ENCODE measurements at regions not wholly inside any gene's neighbourhood (a gene's known extent, or its start where the extent isn't known, plus 50 kb on each side); places are given as distances from the start of the nearest gene placed in this dataset.

DNA sequence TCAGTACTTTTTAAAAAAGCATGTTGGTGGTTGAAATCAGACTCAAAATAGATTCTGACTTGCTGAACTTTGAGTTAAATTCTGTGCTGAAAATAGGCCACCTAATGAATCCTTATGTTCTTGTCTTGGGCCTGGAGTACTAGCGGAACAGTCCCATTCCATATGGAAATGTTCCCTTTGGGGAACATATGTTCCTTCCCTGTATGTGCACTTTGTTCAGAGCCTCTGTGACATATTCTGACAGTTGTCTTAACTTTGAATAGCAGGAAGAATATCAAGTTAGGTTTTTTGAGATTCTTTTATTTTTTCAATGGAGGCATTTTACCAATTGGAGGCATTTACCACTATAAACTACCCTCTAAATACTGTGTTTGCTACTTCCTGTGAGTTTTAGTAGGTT lies 1667.8 kb downstream of the PLA2G4A start:
- DNase-seq = no peak
- H3K4me1 Mint-ChIP-seq = no peaks in the 10 kb centered on the region
- no peak for ATAC-seq
- H3K4me3 Mint-ChIP-seq = no peak overlapping the region
- no peak overlapping the region for H3K27ac Mint-ChIP-seq
- peaks cover 25% of the 10 kb centered on the region for H3K9me3 Mint-ChIP-seq
- H3K36me3 Mint-ChIP-seq (ENCODE audit: low read depth) = no peaks in the 10 kb centered on the region
- H3K27me3 Mint-ChIP-seq = no peaks in the 10 kb centered on the region

DNA sequence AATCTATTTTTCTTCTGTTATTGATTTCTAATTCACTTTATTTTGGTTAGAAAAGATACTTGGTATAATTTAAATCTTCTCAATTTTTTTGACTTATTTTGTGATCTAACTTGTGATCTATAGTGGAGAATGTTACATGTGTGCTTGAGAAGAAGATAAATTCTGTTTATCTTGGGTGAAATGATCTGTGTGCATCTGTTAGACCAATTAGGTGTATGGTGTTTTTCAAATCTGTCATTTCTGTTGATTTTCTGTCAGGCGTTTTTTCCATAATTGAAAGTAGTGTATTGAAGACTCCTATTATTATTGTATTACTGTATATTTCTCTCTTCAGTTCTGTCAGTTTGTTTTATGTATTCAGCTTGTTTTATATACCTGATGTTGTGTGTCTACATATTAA lies 1668.3 kb downstream of the PLA2G4A start:
- no peak overlapping the region for H3K4me3 Mint-ChIP-seq
- DNase-seq (no peak), ATAC-seq (no peak)
- peaks cover 22% of the 10 kb centered on the region for H3K9me3 Mint-ChIP-seq
- no peaks in the 10 kb centered on the region for H3K27me3 Mint-ChIP-seq
- H3K36me3 Mint-ChIP-seq (ENCODE audit: low read depth) = no peaks in the 10 kb centered on the region
- no peaks in the 10 kb centered on the region for H3K4me1 Mint-ChIP-seq
- H3K27ac Mint-ChIP-seq = no peak overlapping the region

GRCh38 chr1:188499690-188500089 lies 1670.9 kb downstream of the PLA2G4A start:
- ATAC-seq (no peak), DNase-seq (no peak)
- Mint-ChIP-seq H3K27me3 (no peaks in the 10 kb centered on the region), H3K27ac (no peak overlapping the region), H3K9me3 (peaks cover 18% of the 10 kb centered on the region), H3K36me3 (ENCODE audit: low read depth) (no peaks in the 10 kb centered on the region), H3K4me3 (no peak overlapping the region), H3K4me1 (no peaks in the 10 kb centered on the region)

- Mint-ChIP-seq H3K4me1 (no peaks in the 10 kb centered on the region), H3K36me3 (ENCODE audit: low read depth) (no peaks in the 10 kb centered on the region), H3K27me3 (no peaks in the 10 kb centered on the region), H3K4me3 (no peak overlapping the region), H3K27ac (no peak overlapping the region), H3K9me3 (peaks cover 11% of the 10 kb centered on the region)
- ATAC-seq = no peak
- DNase-seq = no peak
Measured at GRCh38 chr1:188514917-188515316, 1686.2 kb downstream of the PLA2G4A start.

- Mint-ChIP-seq H3K9me3 (peaks cover 11% of the 10 kb centered on the region), H3K36me3 (ENCODE audit: low read depth) (no peaks in the 10 kb centered on the region), H3K27ac (no peak overlapping the region), H3K4me1 (no peaks in the 10 kb centered on the region), H3K4me3 (no peak overlapping the region), H3K27me3 (no peaks in the 10 kb centered on the region)
- no peak for ATAC-seq
- DNase-seq = no peak
Measured at GRCh38 chr1:188517139-188517538, 1688.4 kb downstream of the PLA2G4A start.

DNA sequence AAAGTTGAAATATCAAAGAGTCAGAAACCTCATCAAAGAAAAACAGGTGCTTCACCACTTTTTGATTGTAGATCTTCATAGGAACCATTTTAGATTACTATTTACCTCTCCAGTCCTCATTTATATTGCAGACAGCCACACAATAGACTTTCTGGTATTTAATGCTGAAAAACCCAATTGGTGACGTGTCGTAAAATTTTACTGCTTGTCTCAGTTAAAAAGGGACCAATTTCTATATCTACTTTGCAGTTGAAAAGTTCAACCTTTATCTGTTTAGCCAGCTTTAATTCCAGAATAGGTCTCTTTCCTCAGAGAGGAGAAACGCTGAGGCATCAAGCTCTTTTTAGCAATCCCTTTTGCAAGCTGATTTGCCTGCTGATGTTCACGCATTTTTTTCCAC lies 1722.4 kb downstream of the PLA2G4A start:
- Mint-ChIP-seq H3K9me3 (peaks cover 7% of the 10 kb centered on the region), H3K4me3 (no peak overlapping the region), H3K27ac (no peak overlapping the region), H3K27me3 (no peaks in the 10 kb centered on the region), H3K4me1 (no peaks in the 10 kb centered on the region), H3K36me3 (ENCODE audit: low read depth) (no peaks in the 10 kb centered on the region)
- DNase-seq (no peak), ATAC-seq (no peak)

GRCh38 chr1:188557053-188557452 lies 1728.3 kb downstream of the PLA2G4A start:
- Mint-ChIP-seq H3K9me3 (no peaks in the 10 kb centered on the region), H3K4me1 (no peaks in the 10 kb centered on the region), H3K4me3 (no peak overlapping the region), H3K36me3 (ENCODE audit: low read depth) (no peaks in the 10 kb centered on the region), H3K27me3 (no peaks in the 10 kb centered on the region), H3K27ac (no peak overlapping the region)
- DNase-seq (no peak), ATAC-seq (no peak)

DNA sequence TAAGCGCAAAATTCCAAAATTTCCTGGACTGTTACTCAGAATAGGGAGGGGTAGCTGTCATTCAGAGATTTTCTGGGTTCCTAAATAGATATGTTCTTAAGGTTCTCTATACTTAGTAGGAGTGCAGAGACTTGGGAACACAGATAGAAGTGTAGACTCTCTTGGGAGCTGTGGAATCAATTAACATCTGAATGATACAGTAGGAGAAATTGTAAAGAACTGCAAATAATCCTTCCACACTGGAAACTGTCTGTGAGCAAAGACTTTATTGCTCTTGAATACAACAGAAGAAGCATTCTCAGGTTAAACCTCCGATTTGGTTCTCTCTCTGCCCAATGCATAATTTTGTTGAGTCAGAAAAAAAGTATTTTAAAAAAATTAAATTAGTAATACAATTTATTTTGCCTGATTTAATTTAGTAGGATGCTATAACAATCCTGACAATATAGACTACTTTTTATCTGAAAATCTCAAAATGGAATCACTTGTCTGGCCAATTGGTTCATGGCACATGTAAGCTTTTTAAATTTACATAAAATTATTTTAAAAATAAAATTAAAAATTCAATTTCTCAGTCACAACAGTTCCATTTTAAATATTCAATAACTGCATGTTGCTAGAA lies 1754.3 kb downstream of the PLA2G4A start:
- H3K27ac Mint-ChIP-seq = no peak overlapping the region
- no peak for DNase-seq
- H3K27me3 Mint-ChIP-seq = no peaks in the 10 kb centered on the region
- H3K36me3 Mint-ChIP-seq (ENCODE audit: low read depth) = no peaks in the 10 kb centered on the region
- H3K9me3 Mint-ChIP-seq = peaks cover 4% of the 10 kb centered on the region
- H3K4me3 Mint-ChIP-seq = no peak overlapping the region
- no peak for ATAC-seq
- no peaks in the 10 kb centered on the region for H3K4me1 Mint-ChIP-seq

DNA sequence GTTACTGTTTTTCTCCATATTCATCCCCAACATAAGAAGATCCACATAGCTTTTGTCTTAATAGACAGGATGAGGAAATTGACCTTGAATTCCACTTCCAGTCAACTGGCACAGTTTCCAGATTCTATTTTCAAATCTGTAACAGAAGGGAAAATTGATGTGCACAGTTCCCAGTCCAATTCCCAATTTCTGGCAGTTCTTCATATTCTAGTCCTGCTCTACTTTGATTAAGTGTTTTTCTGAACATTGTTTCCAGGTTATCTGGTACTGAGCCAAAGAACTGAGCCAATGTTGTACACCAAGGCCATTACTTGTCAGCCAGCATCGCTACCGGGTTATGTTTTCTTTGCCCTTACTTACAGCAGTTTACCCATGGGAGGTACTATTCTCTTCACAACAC lies 1755.4 kb downstream of the PLA2G4A start:
- no peak overlapping the region for H3K4me3 Mint-ChIP-seq
- H3K9me3 Mint-ChIP-seq = peaks cover 4% of the 10 kb centered on the region
- ATAC-seq (no peak), DNase-seq (no peak)
- no peak overlapping the region for H3K27ac Mint-ChIP-seq
- no peaks in the 10 kb centered on the region for H3K4me1 Mint-ChIP-seq
- no peaks in the 10 kb centered on the region for H3K27me3 Mint-ChIP-seq
- no peaks in the 10 kb centered on the region for H3K36me3 Mint-ChIP-seq (ENCODE audit: low read depth)

DNA sequence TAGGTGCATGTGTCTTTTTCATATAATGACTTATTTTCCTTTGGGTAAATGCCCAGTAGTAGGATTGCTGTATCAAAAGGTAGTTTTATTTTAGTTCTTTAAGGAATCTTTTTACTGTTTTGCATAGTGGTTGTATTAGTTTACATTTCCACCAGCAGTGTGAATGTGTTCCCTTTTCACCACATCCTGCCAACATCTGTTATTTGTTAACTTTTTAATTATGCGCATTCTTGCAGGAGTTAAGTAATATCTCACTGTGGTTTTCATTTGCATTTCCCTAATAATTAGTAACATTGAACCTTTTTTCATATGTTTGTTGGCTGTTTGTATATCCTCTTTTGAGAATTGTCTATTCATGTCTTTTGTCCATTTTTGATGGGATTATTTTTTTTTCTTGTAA lies 1761.9 kb downstream of the PLA2G4A start:
- H3K4me3 Mint-ChIP-seq = no peak overlapping the region
- H3K9me3 Mint-ChIP-seq = peaks cover 11% of the 10 kb centered on the region
- H3K4me1 Mint-ChIP-seq = no peaks in the 10 kb centered on the region
- ATAC-seq = no peak
- no peaks in the 10 kb centered on the region for H3K27me3 Mint-ChIP-seq
- H3K27ac Mint-ChIP-seq = no peak overlapping the region
- H3K36me3 Mint-ChIP-seq (ENCODE audit: low read depth) = no peaks in the 10 kb centered on the region
- no peak for DNase-seq

GRCh38 chr1:188594542-188595235 lies 1765.9 kb downstream of the PLA2G4A start:
- peaks cover 17% of the 10 kb centered on the region for H3K9me3 Mint-ChIP-seq
- H3K27ac Mint-ChIP-seq = no peak overlapping the region
- DNase-seq (no peak), ATAC-seq (no peak)
- H3K4me1 Mint-ChIP-seq = no peaks in the 10 kb centered on the region
- no peak overlapping the region for H3K4me3 Mint-ChIP-seq
- no peaks in the 10 kb centered on the region for H3K36me3 Mint-ChIP-seq (ENCODE audit: low read depth)
- no peaks in the 10 kb centered on the region for H3K27me3 Mint-ChIP-seq

GRCh38 chr1:188599313-188599712 lies 1770.6 kb downstream of the PLA2G4A start:
- no peak overlapping the region for H3K4me3 Mint-ChIP-seq

DNA sequence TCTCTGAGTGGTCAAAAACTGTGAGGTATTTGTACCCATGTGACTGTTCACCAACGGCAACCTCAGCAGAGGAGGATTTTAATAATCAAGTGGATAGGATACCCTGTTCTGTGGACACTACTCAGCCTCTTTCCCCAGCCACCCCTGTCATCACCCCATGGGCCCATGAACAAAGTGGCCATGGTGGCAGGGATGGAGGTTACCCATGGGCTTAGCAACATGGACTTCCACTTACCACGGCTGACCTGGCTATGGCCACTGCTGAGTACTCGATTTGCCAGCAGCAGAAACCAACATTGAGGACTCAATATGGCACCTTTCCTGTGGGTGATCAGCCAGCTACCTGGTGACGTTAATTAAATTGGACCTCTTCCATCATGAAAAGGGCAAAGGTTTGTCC lies 1782.7 kb downstream of the PLA2G4A start:
- Mint-ChIP-seq H3K4me3 (no peak overlapping the region), H3K9me3 (peaks cover 24% of the 10 kb centered on the region), H3K4me1 (no peaks in the 10 kb centered on the region), H3K27ac (no peak overlapping the region), H3K27me3 (no peaks in the 10 kb centered on the region), H3K36me3 (ENCODE audit: low read depth) (no peaks in the 10 kb centered on the region)
- no peak for DNase-seq
- no peak for ATAC-seq

More at GRCh38 chr1:188599313-188599712, 1770.6 kb downstream of the PLA2G4A start:
- ATAC-seq = no peak
- DNase-seq = no peak
- Mint-ChIP-seq H3K9me3 (peaks cover 12% of the 10 kb centered on the region), H3K27ac (no peak overlapping the region), H3K36me3 (ENCODE audit: low read depth) (no peaks in the 10 kb centered on the region), H3K4me1 (no peaks in the 10 kb centered on the region), H3K27me3 (no peaks in the 10 kb centered on the region)

DNA sequence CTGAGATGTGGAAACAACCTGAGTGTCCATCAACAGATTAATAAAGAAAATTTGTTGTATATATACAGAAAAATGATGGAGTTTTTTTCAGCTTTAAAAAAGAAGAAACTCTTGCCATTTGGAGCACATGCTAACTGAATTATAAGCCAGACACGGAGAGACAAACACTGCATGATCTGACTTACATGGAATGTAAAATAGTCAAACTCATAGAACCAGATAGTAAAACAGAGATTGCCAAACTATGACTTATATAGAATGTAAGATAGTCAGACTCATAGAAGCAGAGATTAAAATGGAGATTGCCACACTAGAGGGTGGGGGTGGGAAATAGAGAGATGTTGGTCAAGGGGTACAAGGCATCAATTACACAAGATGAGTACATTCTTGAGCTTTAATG lies 1786.6 kb downstream of the PLA2G4A start:
- no peaks in the 10 kb centered on the region for H3K4me1 Mint-ChIP-seq
- no peak overlapping the region for H3K4me3 Mint-ChIP-seq
- peaks cover 24% of the 10 kb centered on the region for H3K9me3 Mint-ChIP-seq
- H3K27ac Mint-ChIP-seq = no peak overlapping the region
- ATAC-seq (no peak), DNase-seq (no peak)
- H3K27me3 Mint-ChIP-seq = no peaks in the 10 kb centered on the region
- no peaks in the 10 kb centered on the region for H3K36me3 Mint-ChIP-seq (ENCODE audit: low read depth)

GRCh38 chr1:188620236-188620635 lies 1791.5 kb downstream of the PLA2G4A start:
- H3K27me3 Mint-ChIP-seq = no peaks in the 10 kb centered on the region
- H3K9me3 Mint-ChIP-seq = peaks cover 11% of the 10 kb centered on the region
- no peak overlapping the region for H3K4me3 Mint-ChIP-seq
- ATAC-seq (no peak), DNase-seq (no peak)
- H3K4me1 Mint-ChIP-seq = no peaks in the 10 kb centered on the region
- no peaks in the 10 kb centered on the region for H3K36me3 Mint-ChIP-seq (ENCODE audit: low read depth)
- H3K27ac Mint-ChIP-seq = no peak overlapping the region

Data from activated naive CD8-positive, alpha-beta T cell treated with anti-CD3 and anti-CD28 coated beads, Interleukin-2, amount 50 U/mL, for 24 hours (primary cell).